Type B pancreatic cell (in vitro differentiated cells): ENCODE measurements at regions not wholly inside any gene's neighbourhood (a gene's known extent, or its start where the extent isn't known, plus 50 kb on each side); places are given as distances from the start of the nearest gene placed in this dataset.
A peak's percentile ranks its signal among the peaks of the same experiment; 100 is the strongest.

Experiments
- DNase-seq: peaks from one replicate; pipeline ENCODE4 v3.0.0; 2021; ENCODE audit warnings: mixed read lengths; ENCODE audit not compliant: unreplicated experiment; ENCODE audit errors: extremely low spot score
- H3K27ac Mint-ChIP-seq: 2 replicates; pipeline ENCODE4 v1.8.0; 2021; ENCODE audit warnings: mild to moderate bottlenecking, mixed read lengths
- H3K27me3 Mint-ChIP-seq: 2 replicates; pipeline ENCODE4 v1.8.0; 2021; ENCODE audit warnings: mixed read lengths
- H3K36me3 Mint-ChIP-seq: 2 replicates; pipeline ENCODE4 v1.8.0; 2021; ENCODE audit warnings: mixed read lengths
- H3K4me1 Mint-ChIP-seq: one replicate; pipeline ENCODE4 v1.8.0; 2021; ENCODE audit warnings: mixed read lengths; ENCODE audit not compliant: unreplicated experiment
- H3K4me3 Mint-ChIP-seq: 2 replicates; pipeline ENCODE4 v1.8.0; 2021; ENCODE audit warnings: mild to moderate bottlenecking, mixed read lengths
- H3K9me3 Mint-ChIP-seq: 2 replicates; pipeline ENCODE4 v1.8.0; 2021; ENCODE audit warnings: mixed read lengths
- TF ChIP-seq, protein P1 (sequence below): fragments of 200-600 bp; sonication (generic); conservative IDR thresholded peaks from 2 replicates; pipeline ENCODE4 v1.5.0; 2021; ENCODE audit warnings: antibody characterized with exemption, mild to moderate bottlenecking

DNA sequence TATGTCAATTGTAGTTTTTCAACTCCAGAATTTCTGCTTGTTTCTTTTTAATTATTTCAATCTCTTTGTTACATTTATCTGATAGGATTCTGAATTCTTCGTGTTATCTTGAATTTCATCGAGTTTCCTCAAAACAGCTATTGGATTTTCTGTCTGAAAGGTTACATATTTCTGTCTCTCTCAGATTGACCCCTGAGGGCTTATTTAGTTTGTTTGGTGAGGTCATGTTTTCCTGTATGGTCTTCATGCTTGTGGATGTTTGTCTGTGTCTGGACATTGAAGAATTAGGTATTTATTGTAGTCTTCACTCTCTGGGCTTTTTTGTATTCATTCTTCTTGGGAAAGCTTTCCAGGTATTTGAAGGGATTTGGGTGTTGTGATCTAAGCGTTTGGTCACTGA is 85.6 kb downstream of the SNAPC1 start:
- no peaks in the 10 kb centered on the region for H3K36me3 Mint-ChIP-seq
- no peak overlapping the region for H3K27ac Mint-ChIP-seq
- no peaks in the 10 kb centered on the region for H3K9me3 Mint-ChIP-seq
- TF ChIP-seq, protein P1, sequence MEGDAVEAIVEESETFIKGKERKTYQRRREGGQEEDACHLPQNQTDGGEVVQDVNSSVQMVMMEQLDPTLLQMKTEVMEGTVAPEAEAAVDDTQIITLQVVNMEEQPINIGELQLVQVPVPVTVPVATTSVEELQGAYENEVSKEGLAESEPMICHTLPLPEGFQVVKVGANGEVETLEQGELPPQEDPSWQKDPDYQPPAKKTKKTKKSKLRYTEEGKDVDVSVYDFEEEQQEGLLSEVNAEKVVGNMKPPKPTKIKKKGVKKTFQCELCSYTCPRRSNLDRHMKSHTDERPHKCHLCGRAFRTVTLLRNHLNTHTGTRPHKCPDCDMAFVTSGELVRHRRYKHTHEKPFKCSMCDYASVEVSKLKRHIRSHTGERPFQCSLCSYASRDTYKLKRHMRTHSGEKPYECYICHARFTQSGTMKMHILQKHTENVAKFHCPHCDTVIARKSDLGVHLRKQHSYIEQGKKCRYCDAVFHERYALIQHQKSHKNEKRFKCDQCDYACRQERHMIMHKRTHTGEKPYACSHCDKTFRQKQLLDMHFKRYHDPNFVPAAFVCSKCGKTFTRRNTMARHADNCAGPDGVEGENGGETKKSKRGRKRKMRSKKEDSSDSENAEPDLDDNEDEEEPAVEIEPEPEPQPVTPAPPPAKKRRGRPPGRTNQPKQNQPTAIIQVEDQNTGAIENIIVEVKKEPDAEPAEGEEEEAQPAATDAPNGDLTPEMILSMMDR: no peak
- DNase-seq: no peak
- H3K4me1 Mint-ChIP-seq: no peaks in the 10 kb centered on the region
- no peak overlapping the region for H3K4me3 Mint-ChIP-seq
- H3K27me3 Mint-ChIP-seq: peaks cover 5% of the 10 kb centered on the region

DNA sequence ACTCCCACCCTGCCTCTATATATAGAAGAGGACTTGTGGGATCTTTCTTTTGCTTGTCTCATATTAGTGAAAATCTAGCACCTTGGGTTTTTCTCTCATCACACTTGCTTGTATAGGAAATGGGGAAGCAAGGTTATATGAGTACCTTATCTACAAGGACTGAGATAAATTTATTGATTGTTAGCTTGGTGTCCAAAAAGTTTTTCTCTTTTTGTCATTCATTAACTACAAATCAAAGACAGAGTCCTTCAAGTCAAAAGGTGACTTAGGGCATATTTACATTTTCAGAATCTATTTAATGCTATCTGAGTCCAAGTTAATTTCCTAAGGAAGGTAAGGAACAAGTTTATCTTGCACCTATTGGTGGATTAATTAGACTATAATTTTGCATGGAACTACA is 92.7 kb downstream of the SNAPC1 start:
- Mint-ChIP-seq H3K9me3 (no peaks in the 10 kb centered on the region), H3K36me3 (no peaks in the 10 kb centered on the region), H3K27ac (no peak overlapping the region), H3K4me3 (no peak overlapping the region), H3K4me1 (no peaks in the 10 kb centered on the region), H3K27me3 (peaks cover 7% of the 10 kb centered on the region)
- DNase-seq: no peak
- TF ChIP-seq, protein P1: no peak

DNA sequence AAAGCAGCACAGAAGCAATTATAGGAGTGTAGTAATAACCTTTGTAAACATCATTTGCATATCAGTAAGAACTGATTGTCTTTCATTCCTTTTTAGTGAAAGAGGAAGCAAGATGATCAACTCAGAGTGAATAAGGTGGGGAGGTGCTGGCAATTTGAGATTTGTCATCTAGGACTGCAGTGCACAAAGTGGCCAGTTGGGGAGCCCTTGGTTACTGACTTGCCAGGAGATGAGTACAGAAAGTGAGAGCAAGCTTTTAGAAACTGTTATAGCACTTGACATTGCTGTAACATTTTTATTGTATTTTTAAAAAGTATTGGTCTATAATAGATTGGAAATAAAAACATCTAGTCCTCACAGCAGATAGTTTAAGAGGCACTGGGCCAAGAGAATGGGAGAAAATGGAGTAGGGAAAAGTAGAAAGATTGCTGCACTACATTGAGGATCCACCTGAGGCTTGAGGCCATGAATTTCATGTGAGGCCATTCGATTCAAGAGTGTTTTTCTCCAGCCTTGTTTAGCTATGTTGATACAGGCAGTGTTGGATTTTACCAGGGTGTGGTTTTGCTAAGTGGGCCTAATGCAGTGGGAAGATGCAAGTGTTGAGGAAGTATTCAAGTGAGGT is 98.2 kb downstream of the SNAPC1 start:
- DNase-seq: no peak
- H3K27me3 Mint-ChIP-seq: peaks cover 7% of the 10 kb centered on the region
- H3K27ac Mint-ChIP-seq: no peak overlapping the region
- H3K4me3 Mint-ChIP-seq: no peak overlapping the region
- H3K36me3 Mint-ChIP-seq: no peaks in the 10 kb centered on the region
- TF ChIP-seq, protein P1: peak; percentile 79
- H3K4me1 Mint-ChIP-seq: no peaks in the 10 kb centered on the region
- peaks cover 4% of the 10 kb centered on the region for H3K9me3 Mint-ChIP-seq

DNA sequence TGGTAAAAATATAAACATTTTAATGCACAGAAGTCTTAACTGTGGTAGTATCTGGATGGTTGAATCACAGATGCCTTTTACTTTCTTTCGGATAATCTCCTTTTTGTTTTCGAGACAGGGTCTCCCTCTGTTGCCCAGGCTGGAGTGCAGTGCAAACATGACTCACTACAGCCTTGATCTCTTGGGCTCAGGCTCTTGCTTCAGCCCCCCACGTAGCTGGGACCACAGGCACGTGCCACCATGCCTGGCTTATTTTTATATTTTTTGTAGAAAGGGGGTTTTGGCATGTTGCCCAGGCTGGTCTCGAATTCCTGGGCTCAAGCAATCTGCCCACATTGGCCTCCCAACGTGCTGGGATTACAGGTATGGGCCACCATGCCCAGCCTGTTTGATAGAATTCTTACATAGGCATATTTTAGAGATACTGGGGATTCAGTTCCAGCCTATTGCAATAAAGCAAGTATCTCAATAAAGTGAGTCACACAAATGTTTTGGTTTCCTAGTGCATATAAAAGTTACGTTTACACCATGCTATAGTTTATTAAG is 99.2 kb downstream of the SNAPC1 start:
- H3K36me3 Mint-ChIP-seq: no peaks in the 10 kb centered on the region
- TF ChIP-seq, protein P1: no peak
- H3K9me3 Mint-ChIP-seq: peaks cover 4% of the 10 kb centered on the region
- H3K4me3 Mint-ChIP-seq: no peak overlapping the region
- no peaks in the 10 kb centered on the region for H3K4me1 Mint-ChIP-seq
- no peak for DNase-seq
- H3K27ac Mint-ChIP-seq: no peak overlapping the region
- peaks cover 3% of the 10 kb centered on the region for H3K27me3 Mint-ChIP-seq

- no peak overlapping the region for H3K27ac Mint-ChIP-seq
- no peaks in the 10 kb centered on the region for H3K36me3 Mint-ChIP-seq
- H3K4me3 Mint-ChIP-seq: no peak overlapping the region
- no peaks in the 10 kb centered on the region for H3K4me1 Mint-ChIP-seq
- peaks cover 3% of the 10 kb centered on the region for H3K27me3 Mint-ChIP-seq
- DNase-seq: no peak
- peaks cover 4% of the 10 kb centered on the region for H3K9me3 Mint-ChIP-seq
- TF ChIP-seq, protein P1: no peak
Measured at GRCh38 chr14:61864329-61864898, 102.2 kb downstream of the SNAPC1 start.
